ENCODE measurements at regions not wholly inside any gene's neighbourhood (a gene's known extent, or its start where the extent isn't known, plus 50 kb on each side); places are given as distances from the start of the nearest gene placed in this dataset.

GRCh38 chr6:28727559-28728211, 196.1 kb downstream of the TRIM27 start:
- TF ChIP-seq CTCF (IDR thresholded peaks at IDR 0.05; ENCODE audit: low read length) (no peak), EZH2 (optimal IDR thresholded peaks at IDR 0.05; ENCODE audit: low read depth, low read length) (no peak), EZH2phosphoT487 (IDR thresholded peaks at IDR 0.05; ENCODE audit: low read length) (no peak)
